ENCODE measurements at regions not wholly inside any gene's neighbourhood (a gene's known extent, or its start where the extent isn't known, plus 50 kb on each side); places are given as distances from the start of the nearest gene placed in this dataset.
A peak's percentile ranks its signal among the peaks of the same experiment; 100 is the strongest.

DNA sequence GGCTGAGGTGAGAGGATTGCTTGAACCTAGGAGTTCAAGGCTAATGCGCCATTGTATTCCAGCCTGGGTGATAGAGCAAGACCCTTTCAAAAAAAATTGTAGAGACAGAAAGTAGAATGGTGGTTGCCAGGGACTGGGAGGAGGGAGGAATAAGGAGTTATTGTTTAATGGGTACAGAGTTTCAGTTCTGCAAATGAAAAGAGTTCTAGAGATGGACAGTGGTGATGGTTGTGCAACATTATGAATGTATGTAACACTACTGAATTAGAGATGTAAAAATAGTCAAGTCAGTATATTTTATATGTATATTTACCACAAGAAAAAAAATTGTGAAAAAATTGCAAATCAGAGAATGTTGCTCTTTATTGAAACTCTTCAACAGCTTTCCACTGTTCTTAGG is 266.5 kb upstream of the NPY start:
- no peaks in the 10 kb centered on the region for H3K27me3 ChIP-seq (ENCODE audit: insufficient read depth, low read length)
- peaks cover 2% of the 10 kb centered on the region for H3K9me3 ChIP-seq (ENCODE audit: insufficient read depth, low read depth, low read length)
- H2BK120ac ChIP-seq (ENCODE audit: insufficient read depth, low read length, poor library complexity) = no peak overlapping the region
- no peaks in the 10 kb centered on the region for H3K4me1 ChIP-seq (ENCODE audit: control insufficient read depth in 1 of 2, insufficient read depth in 2 of 2, low read length in 2 of 2)
- no peak overlapping the region for H2AK5ac ChIP-seq (ENCODE audit: low read length)
- no peak overlapping the region for H2AFZ ChIP-seq (ENCODE audit: insufficient read depth, low read length, poor library complexity)
- no peak overlapping the region for H3K27ac ChIP-seq (ENCODE audit: low read depth, low read length)
- no peak overlapping the region for H3K14ac ChIP-seq (ENCODE audit: low read length)
- H3K4ac ChIP-seq (ENCODE audit: low read depth, low read length) = no peak overlapping the region
- H3K23ac ChIP-seq (ENCODE audit: low read length) = no peak overlapping the region
- H3K9ac ChIP-seq (ENCODE audit: low read length) = no peak overlapping the region
- no peak overlapping the region for H2BK12ac ChIP-seq (ENCODE audit: low read length)
- H3K4me3 ChIP-seq (ENCODE audit: low read depth, low read length) = no peak overlapping the region
- H3K36me3 ChIP-seq (ENCODE audit: control insufficient read depth in 1 of 2, insufficient read depth in 2 of 2, low read length in 2 of 2) = no peaks in the 10 kb centered on the region
- H3K4me2 ChIP-seq (ENCODE audit: low read length) = no peak overlapping the region
- H2BK5ac ChIP-seq (ENCODE audit: low read depth, low read length, poor library complexity) = no peak overlapping the region
- no peak overlapping the region for H4K91ac ChIP-seq (ENCODE audit: low read depth, low read length)
- H3K79me2 ChIP-seq (ENCODE audit: control insufficient read depth, insufficient read depth, low read length, poor library complexity) = no peaks in the 10 kb centered on the region
- DNase-seq = no peak
- no peak overlapping the region for H4K8ac ChIP-seq (ENCODE audit: low read depth, low read length)
- no peaks in the 10 kb centered on the region for H3K79me1 ChIP-seq (ENCODE audit: low read length)
- H3K18ac ChIP-seq (ENCODE audit: low read length) = no peak overlapping the region
- H4K12ac ChIP-seq (ENCODE audit: low read depth, low read length) = no peak overlapping the region
- WGBS (ENCODE audit: extremely low coverage, insufficient coverage, insufficient read length) = no CpG with 5 or more reads among the region's 1 CpG

DNA sequence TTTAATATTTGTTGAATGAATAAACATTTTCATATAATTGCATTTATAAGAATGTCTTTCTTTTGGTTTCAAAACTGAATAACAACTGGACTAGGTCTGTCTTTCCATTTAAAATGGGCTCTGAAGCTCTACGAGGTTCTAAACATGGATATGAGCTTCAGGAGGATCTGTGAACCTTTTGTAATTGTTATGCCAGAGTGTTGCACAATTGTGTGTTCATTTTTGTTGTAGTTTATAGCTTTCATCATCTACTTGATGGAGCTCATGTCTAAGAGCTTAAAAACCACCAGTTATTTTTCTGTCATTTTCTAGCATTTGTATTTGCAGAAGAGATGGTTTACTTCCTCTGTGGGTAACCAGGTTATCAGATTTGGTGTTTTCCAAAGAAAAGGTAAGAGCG is 265.7 kb upstream of the NPY start:
- Histone ChIP-seq H3K4me2 (ENCODE audit: low read length) (no peak overlapping the region), H3K27ac (ENCODE audit: low read depth, low read length) (no peak overlapping the region), H3K79me1 (ENCODE audit: low read length) (no peaks in the 10 kb centered on the region), H2BK12ac (ENCODE audit: low read length) (no peak overlapping the region), H3K14ac (ENCODE audit: low read length) (no peak overlapping the region), H4K8ac (ENCODE audit: low read depth, low read length) (no peak overlapping the region), H3K18ac (ENCODE audit: low read length) (no peak overlapping the region), H4K91ac (ENCODE audit: low read depth, low read length) (no peak overlapping the region), H3K79me2 (ENCODE audit: control insufficient read depth, insufficient read depth, low read length, poor library complexity) (no peaks in the 10 kb centered on the region), H3K4ac (ENCODE audit: low read depth, low read length) (no peak overlapping the region), H3K9ac (ENCODE audit: low read length) (no peak overlapping the region), H3K23ac (ENCODE audit: low read length) (no peak overlapping the region), H3K27me3 (ENCODE audit: insufficient read depth, low read length) (no peaks in the 10 kb centered on the region), H3K9me3 (ENCODE audit: insufficient read depth, low read depth, low read length) (peaks cover 2% of the 10 kb centered on the region), H3K36me3 (ENCODE audit: control insufficient read depth in 1 of 2, insufficient read depth in 2 of 2, low read length in 2 of 2) (no peaks in the 10 kb centered on the region), H3K4me1 (ENCODE audit: control insufficient read depth in 1 of 2, insufficient read depth in 2 of 2, low read length in 2 of 2) (no peaks in the 10 kb centered on the region), H2BK120ac (ENCODE audit: insufficient read depth, low read length, poor library complexity) (no peak overlapping the region), H3K4me3 (ENCODE audit: low read depth, low read length) (no peak overlapping the region), H2BK5ac (ENCODE audit: low read depth, low read length, poor library complexity) (no peak overlapping the region), H2AFZ (ENCODE audit: insufficient read depth, low read length, poor library complexity) (no peak overlapping the region), H2AK5ac (ENCODE audit: low read length) (no peak overlapping the region), H4K12ac (ENCODE audit: low read depth, low read length) (no peak overlapping the region)
- WGBS (ENCODE audit: extremely low coverage, insufficient coverage, insufficient read length) = no CpG with 5 or more reads among the region's 2 CpGs
- DNase-seq = no peak

DNA sequence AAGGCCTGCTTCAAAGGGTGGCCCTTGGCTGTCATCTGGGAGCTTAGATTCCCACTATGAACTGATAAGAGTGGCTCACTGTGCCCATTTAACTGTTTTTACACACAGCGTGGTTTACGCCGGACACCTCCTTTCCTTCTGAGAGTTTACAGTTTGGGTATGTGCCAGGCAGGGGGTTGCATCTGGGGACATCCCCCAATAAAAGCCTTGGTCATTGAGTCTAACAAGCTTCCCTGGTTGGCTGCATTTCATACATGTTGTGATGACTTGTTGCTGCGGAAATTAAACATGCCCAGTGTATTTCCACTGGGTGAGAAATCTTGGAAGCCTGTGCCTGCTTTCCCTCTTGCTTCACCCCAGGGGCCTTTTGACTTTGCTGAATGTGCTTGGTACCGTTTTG is 264.1 kb upstream of the NPY start:
- no peaks in the 10 kb centered on the region for H3K79me2 ChIP-seq (ENCODE audit: control insufficient read depth, insufficient read depth, low read length, poor library complexity)
- H2AFZ ChIP-seq (ENCODE audit: insufficient read depth, low read length, poor library complexity) = no peak overlapping the region
- H2AK5ac ChIP-seq (ENCODE audit: low read length) = no peak overlapping the region
- H3K27me3 ChIP-seq (ENCODE audit: insufficient read depth, low read length) = no peaks in the 10 kb centered on the region
- H3K9ac ChIP-seq (ENCODE audit: low read length) = no peak overlapping the region
- H3K79me1 ChIP-seq (ENCODE audit: low read length) = no peaks in the 10 kb centered on the region
- no peak overlapping the region for H2BK5ac ChIP-seq (ENCODE audit: low read depth, low read length, poor library complexity)
- H3K27ac ChIP-seq (ENCODE audit: low read depth, low read length) = no peak overlapping the region
- no peak overlapping the region for H3K4ac ChIP-seq (ENCODE audit: low read depth, low read length)
- H4K12ac ChIP-seq (ENCODE audit: low read depth, low read length) = no peak overlapping the region
- peaks cover 0 to 3% of the 10 kb centered on the region in 2 experiments for H3K4me1 ChIP-seq (ENCODE audit: control insufficient read depth in 1 of 2, insufficient read depth in 2 of 2, low read length in 2 of 2)
- no peak for DNase-seq
- no peak overlapping the region for H2BK12ac ChIP-seq (ENCODE audit: low read length)
- H3K14ac ChIP-seq (ENCODE audit: low read length) = no peak overlapping the region
- H2BK120ac ChIP-seq (ENCODE audit: insufficient read depth, low read length, poor library complexity) = no peak overlapping the region
- H3K4me3 ChIP-seq (ENCODE audit: low read depth, low read length) = no peak overlapping the region
- no peak overlapping the region for H3K4me2 ChIP-seq (ENCODE audit: low read length)
- H3K23ac ChIP-seq (ENCODE audit: low read length) = no peak overlapping the region
- H3K18ac ChIP-seq (ENCODE audit: low read length) = no peak overlapping the region
- H3K9me3 ChIP-seq (ENCODE audit: insufficient read depth, low read depth, low read length) = peaks cover 2% of the 10 kb centered on the region
- no CpG with 5 or more reads among the region's 5 CpGs for WGBS (ENCODE audit: extremely low coverage, insufficient coverage, insufficient read length)
- H4K91ac ChIP-seq (ENCODE audit: low read depth, low read length) = no peak overlapping the region
- no peak overlapping the region for H4K8ac ChIP-seq (ENCODE audit: low read depth, low read length)
- no peaks in the 10 kb centered on the region for H3K36me3 ChIP-seq (ENCODE audit: control insufficient read depth in 1 of 2, insufficient read depth in 2 of 2, low read length in 2 of 2)

DNA sequence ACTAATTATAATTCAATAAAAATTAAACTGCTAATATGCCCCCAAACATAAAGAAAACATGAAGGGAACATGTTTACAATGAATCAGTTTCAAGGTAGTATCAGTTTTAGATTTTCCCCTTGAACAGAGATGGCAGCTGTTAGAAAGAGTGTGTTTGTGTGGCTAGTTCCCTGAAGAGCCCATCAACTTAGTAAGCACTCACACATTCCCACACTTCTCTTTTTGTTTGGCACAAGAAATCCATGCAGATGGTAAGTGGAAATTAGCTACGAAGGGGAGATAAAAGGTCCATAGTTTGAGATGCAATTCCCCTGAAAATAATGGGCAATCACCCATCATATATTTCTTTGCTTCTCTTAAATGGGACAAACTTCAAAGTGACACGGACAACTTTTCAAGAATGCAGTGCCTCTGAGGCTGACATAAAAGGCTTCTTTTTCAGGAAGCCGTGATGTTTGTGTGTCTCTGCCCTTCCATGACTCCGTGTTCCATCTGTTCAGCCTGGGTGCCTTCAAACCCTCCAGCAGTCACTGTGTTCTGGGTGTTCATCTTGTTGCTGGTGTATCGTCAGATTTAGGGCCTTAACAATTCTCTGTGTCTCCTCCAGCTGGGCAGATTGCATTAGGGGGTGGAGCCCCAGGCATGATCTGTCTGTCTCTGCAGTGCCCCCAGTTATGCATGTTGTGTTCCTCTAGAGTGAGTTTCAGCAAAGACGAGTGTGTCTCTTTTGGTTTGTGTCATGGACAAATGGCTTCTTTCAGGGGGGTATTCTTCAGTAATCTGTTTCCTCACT is 259.5 kb upstream of the NPY start:
- Histone ChIP-seq H3K4ac (ENCODE audit: low read depth, low read length) (no peak overlapping the region), H3K4me1 (ENCODE audit: control insufficient read depth in 1 of 2, insufficient read depth in 2 of 2, low read length in 2 of 2) (peaks cover 0 to 4% of the 10 kb centered on the region in 2 experiments), H2AFZ (ENCODE audit: insufficient read depth, low read length, poor library complexity) (no peak overlapping the region), H4K12ac (ENCODE audit: low read depth, low read length) (no peak overlapping the region), H3K23ac (ENCODE audit: low read length) (no peak overlapping the region), H3K18ac (ENCODE audit: low read length) (no peak overlapping the region), H3K27me3 (ENCODE audit: insufficient read depth, low read length) (no peaks in the 10 kb centered on the region), H2AK5ac (ENCODE audit: low read length) (no peak overlapping the region), H2BK5ac (ENCODE audit: low read depth, low read length, poor library complexity) (no peak overlapping the region), H3K36me3 (ENCODE audit: control insufficient read depth in 1 of 2, insufficient read depth in 2 of 2, low read length in 2 of 2) (no peaks in the 10 kb centered on the region), H3K4me3 (ENCODE audit: low read depth, low read length) (no peak overlapping the region), H2BK120ac (ENCODE audit: insufficient read depth, low read length, poor library complexity) (no peak overlapping the region), H3K14ac (ENCODE audit: low read length) (no peak overlapping the region), H3K79me1 (ENCODE audit: low read length) (no peaks in the 10 kb centered on the region), H4K91ac (ENCODE audit: low read depth, low read length) (no peak overlapping the region), H3K9me3 (ENCODE audit: insufficient read depth, low read depth, low read length) (peaks cover 2% of the 10 kb centered on the region), H4K8ac (ENCODE audit: low read depth, low read length) (no peak overlapping the region), H3K79me2 (ENCODE audit: control insufficient read depth, insufficient read depth, low read length, poor library complexity) (no peaks in the 10 kb centered on the region), H3K9ac (ENCODE audit: low read length) (no peak overlapping the region), H2BK12ac (ENCODE audit: low read length) (no peak overlapping the region), H3K4me2 (ENCODE audit: low read length) (peak overlapping the region; percentile 6), H3K27ac (ENCODE audit: low read depth, low read length) (no peak overlapping the region)
- no peak for DNase-seq
- no CpG with 5 or more reads among the region's 6 CpGs for WGBS (ENCODE audit: extremely low coverage, insufficient coverage, insufficient read length)
